ENCODE measurements at regions not wholly inside any gene's neighbourhood (a gene's known extent, or its start where the extent isn't known, plus 50 kb on each side); places are given as distances from the start of the nearest gene placed in this dataset.
A peak's percentile ranks its signal among the peaks of the same experiment; 100 is the strongest.

DNA sequence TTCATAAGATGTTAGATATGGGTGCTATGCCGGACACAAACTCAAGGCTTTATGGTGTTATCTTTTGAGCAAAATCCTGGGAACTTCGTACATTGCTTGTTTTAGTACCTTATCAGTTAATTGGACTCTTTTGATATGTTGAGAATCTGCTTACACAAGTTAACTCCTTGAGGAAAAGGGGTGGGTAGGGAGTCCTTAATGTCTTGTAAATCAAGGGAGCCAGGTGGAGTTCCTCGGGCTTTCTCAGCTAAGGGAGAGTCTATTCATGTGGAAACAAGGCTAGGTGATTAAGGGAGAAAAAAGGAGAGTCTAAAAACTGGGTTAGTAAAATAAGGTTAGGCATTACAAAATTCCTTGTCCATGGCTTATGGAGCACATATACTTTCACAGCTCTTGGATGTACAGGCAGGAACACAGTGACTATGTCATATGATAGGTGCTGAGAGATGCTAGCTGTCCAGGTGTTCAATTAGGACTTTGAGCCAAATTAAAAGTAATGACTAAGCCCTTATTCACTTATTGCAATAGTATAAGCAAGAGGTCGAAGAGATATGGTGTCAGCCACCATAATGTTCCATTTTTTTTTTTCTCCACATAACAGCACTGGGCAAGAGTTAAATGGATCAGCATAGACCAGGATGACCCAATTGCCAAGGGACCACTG, 59.5 kb upstream of the DYNAP start:
- peak; percentile 82 for DNase-seq (ENCODE audit: low read depth, low spot score)

DNA sequence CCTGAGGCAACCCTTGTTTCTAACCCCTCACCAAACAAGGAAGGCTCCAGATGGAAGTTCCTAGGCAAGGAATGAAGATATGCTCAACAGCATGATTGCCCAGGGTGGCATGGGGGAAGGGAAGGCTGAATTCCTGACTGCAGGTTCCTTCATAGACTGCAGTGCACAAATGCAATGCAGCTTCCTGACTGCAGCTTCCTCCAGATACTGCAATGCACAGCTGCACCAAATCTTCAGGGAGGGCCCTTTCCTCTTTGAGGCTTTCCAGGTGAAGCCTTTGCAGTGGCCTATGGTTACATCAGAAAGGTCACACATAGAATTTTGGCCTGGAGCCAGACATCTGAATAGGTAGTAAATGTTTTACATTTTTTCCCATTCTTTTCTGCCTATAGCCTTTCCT, 58.8 kb upstream of the DYNAP start:
- peak; percentile 56 for DNase-seq (ENCODE audit: low read depth, low spot score)

DNA sequence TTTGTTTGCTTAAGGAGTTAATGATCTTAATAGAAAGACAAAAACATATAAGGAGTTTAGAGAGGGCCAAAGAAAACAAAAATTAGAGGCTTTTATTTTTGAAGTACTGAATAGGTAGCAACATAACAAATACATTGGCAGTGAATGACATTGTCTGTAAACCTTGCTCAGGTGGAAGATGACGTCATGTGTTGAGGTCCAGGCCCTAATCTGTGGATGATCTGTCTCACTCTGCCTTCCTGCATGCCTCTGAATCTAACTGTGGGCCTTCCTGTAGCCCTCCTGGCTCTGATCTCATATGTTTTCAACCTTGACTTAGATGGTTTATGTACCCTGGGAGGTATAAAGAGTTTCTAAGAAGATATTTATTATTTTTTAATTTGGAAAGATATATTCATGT, 58.1 kb upstream of the DYNAP start:
- DNase-seq (ENCODE audit: low read depth, low spot score): no peak

All from iPS DF 19.7 (cell line).